Stimulated activated CD4-positive, alpha-beta T cell treated with anti-CD3 and anti-CD28 coated beads, Interleukin-1b, Interleukin-23, amount 100 ng/mL, for 4 hours (primary cell): ENCODE measurements at regions not wholly inside any gene's neighbourhood (a gene's known extent, or its start where the extent isn't known, plus 50 kb on each side); places are given as distances from the start of the nearest gene placed in this dataset.
"Not testable (repeated sequence)": the region's sequence is repeated elsewhere in the genome, so short reads cannot be mapped to it uniquely, and the experiment has no call there.

Experiments
- DNase-seq, 2 donors: peaks; one replicate each; pipeline ENCODE4 v3.0.0-alpha.2; 2020; ENCODE audit warnings: low read depth in 2 of 2

GRCh38 chrX:134045372-134045771, 60.0 kb upstream of the GPC3 start:
- not testable (repeated sequence) for DNase-seq

- DNase-seq, result not testable (repeated sequence)
Measured at GRCh38 chrX:134067107-134067506, 81.7 kb upstream of the GPC3 start.

- DNase-seq, result not testable (repeated sequence)
Measured at GRCh38 chrX:134071899-134072298, 86.5 kb upstream of the GPC3 start.

- DNase-seq, result no peak
Measured at GRCh38 chrX:134073341-134073740, 87.9 kb upstream of the GPC3 start.

GRCh38 chrX:134074151-134074550, 88.8 kb upstream of the GPC3 start:
- DNase-seq, result no peak

GRCh38 chrX:134075894-134076718, 90.7 kb upstream of the GPC3 start:
- no peak for DNase-seq

- DNase-seq, result no peak
Measured at GRCh38 chrX:134095366-134095765, 110.0 kb upstream of the GPC3 start.

GRCh38 chrX:134101636-134102035, 116.2 kb upstream of the GPC3 start:
- no peak for DNase-seq

GRCh38 chrX:134115270-134115669, 121.7 kb upstream of the CCDC160 start:
- DNase-seq, result no peak

- no peak for DNase-seq
Measured at GRCh38 chrX:134137341-134137740, 99.6 kb upstream of the CCDC160 start.

- DNase-seq, result no peak
Measured at GRCh38 chrX:134139090-134139489, 97.9 kb upstream of the CCDC160 start.

GRCh38 chrX:134144231-134144630, 92.8 kb upstream of the CCDC160 start:
- no peak for DNase-seq

GRCh38 chrX:134146493-134146892, 90.5 kb upstream of the CCDC160 start:
- no peak for DNase-seq

- no peak for DNase-seq
Measured at GRCh38 chrX:134148172-134148692, 88.8 kb upstream of the CCDC160 start.

GRCh38 chrX:134158821-134159512, 78.0 kb upstream of the CCDC160 start:
- no peak for DNase-seq

- DNase-seq, result no peak
Measured at GRCh38 chrX:134161162-134161561, 75.8 kb upstream of the CCDC160 start.

- DNase-seq, result no peak
Measured at GRCh38 chrX:134162032-134162431, 75.0 kb upstream of the CCDC160 start.

- DNase-seq, result no peak
Measured at GRCh38 chrX:134163836-134164235, 73.1 kb upstream of the CCDC160 start.

GRCh38 chrX:134167591-134168203, 69.3 kb upstream of the CCDC160 start:
- no peak for DNase-seq

- peak; percentile 24 to 37 for DNase-seq
Measured at GRCh38 chrX:134171661-134172587, 65.1 kb upstream of the CCDC160 start.

- peak; percentile 31 to 36 for DNase-seq
Measured at GRCh38 chrX:134172588-134173259, 64.3 kb upstream of the CCDC160 start.
